GM21723 (cell line): ENCODE measurements at regions not wholly inside any gene's neighbourhood (a gene's known extent, or its start where the extent isn't known, plus 50 kb on each side); places are given as distances from the start of the nearest gene placed in this dataset.
"Not testable (repeated sequence)": the region's sequence is repeated elsewhere in the genome, so short reads cannot be mapped to it uniquely, and the experiment has no call there.

Experiments
- ATAC-seq: cut with Tn5 transposase; IDR thresholded peaks from one replicate; pipeline ENCODE4 v1.9.1; 2021; ENCODE audit warnings: mild to moderate bottlenecking, moderate library complexity; ENCODE audit not compliant: unreplicated experiment

DNA sequence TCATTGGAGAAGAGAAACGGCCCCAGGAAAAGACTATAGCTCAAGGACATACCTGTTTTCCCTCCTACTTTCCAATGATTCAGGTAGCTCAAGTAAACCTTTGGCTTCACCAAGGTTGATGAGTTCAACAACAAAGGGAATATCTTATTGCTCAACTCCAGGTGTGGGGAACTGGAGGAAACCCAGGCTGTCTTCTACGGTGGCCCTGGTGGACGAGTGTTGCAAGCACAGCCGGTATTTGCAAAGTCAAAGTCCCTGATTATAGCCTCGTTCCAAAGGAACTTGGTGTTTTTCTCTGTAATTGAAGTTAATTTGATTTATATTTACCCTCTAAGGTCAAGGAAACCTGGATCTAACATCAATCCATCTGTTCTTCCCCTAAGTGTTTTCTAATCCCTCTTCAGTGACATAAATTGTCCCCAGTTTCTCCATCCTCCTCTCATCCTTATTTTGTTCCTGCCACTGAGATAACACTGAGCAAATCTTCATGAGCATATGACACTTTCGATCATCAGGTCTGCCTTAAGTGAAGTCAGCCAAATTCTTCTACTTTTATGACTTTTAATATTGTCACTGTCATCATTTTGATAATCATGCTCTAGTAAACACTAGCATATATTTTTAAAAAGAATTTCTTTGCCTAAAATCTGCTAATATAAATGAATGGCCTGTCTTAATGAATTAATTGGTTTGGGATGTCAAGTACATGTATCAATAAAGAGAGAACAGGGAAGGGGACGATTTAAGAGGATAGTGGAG lies 174.6 kb upstream of the TBX3 start:
- ATAC-seq = no peak

DNA sequence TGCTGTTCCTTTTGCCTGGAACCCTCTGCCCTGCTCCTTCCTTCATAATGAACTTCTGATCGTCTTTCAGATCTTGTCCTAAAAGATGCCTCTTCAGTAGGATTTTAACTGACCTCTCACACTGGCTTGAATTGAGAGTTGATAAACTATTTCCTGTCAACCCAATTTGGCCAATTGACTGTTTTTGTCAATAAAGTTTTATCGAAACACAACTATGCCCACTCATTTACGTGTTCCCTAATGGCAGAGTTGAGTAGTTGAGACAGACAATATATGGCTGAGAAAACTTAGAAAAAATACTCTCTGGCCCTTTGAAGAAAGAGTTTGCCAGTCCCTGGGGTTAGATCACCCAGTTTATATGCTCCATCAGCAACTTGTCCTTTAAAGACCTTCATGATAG lies 171.7 kb upstream of the TBX3 start:
- ATAC-seq = no peak

DNA sequence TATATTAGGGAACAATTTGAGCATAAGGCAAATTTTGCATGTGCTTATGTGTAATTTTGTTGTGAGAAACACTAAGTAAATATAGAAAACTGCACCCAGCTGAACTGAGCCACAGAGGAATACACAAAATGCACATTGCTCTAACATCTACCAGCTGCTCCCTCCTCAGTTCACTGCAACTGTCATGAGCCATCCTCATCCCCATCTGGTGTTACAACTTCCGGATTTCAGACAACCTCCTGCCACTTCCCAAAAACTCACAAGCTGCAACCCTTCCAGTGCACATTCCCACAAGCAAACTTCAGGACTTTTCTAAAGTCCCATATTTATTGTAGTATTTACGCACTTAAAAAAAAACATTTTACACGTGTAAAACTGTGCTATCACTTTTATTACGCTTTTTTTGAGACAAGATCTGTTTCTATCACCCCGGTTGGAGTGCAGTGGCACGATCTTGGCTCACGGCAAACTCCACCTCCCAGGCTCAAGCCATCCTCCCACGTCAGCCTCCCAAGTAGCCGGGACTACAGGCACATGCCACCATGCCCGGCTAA lies 169.1 kb upstream of the TBX3 start:
- no peak for ATAC-seq

DNA sequence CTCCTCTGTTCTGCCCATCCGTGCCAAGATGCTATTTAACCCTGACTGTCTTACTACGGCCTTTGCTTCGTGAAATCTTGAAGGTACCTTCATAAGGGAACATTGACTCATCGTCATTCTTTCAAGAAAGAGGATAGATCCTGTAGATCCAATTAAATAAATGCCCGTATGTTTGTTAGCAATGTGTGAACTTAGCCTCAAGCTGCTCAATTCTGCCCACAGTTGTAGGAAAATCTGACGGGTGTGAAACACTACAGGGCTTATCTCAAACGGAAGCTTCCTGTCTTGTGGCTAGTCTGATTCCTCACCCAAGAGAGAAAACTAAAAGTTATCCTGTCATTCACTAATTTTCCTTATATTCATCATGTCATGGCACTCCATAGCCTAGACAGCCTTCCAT lies 168.0 kb upstream of the TBX3 start:
- ATAC-seq = no peak

DNA sequence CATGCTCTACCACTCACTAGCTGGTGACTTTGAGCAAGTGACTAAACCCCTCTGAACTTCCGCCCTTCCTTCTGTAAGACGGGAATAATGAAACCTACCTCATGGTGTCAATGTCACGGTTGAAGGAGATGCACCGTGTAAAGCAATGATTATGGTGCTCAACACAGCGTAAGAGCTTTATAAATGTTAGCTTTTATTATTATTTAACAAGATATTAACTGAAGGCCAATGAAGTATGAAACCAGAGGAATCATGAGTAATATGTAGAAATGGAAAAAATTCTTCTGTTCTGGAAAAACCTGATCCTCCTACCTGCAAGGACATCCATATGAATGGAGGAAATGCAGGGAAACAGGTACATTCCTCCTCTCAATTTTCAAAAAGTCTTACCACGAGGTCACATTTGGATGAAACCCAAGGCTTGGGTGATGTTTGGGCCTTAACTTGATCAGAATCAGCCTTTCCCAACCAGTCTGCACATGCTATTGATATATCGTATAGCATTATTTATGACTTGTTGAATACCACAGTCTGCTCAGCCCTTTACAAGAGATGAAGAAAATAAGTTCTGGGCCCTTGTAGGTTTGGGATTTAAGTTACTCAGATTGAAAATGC lies 166.8 kb upstream of the TBX3 start:
- no peak for ATAC-seq

DNA sequence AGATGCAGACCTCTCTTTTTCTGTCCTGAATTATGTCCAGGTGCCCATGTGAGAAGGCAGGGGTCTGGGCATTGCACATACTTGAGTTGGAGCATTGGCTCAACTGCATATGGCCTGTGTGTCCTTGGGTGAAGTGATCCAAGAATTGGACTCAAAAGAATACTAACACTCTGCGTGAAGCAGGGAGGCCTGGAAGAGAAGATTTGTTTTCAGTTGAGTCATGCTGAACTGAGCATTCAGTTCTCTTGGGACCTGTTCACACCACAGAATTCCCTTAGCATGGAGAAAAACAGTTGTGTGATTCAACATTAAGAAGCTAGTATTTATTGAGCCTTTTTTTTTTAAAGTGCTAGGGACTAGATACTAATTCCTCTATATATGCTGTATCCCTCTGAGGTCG lies 164.7 kb upstream of the TBX3 start:
- ATAC-seq = no peak

DNA sequence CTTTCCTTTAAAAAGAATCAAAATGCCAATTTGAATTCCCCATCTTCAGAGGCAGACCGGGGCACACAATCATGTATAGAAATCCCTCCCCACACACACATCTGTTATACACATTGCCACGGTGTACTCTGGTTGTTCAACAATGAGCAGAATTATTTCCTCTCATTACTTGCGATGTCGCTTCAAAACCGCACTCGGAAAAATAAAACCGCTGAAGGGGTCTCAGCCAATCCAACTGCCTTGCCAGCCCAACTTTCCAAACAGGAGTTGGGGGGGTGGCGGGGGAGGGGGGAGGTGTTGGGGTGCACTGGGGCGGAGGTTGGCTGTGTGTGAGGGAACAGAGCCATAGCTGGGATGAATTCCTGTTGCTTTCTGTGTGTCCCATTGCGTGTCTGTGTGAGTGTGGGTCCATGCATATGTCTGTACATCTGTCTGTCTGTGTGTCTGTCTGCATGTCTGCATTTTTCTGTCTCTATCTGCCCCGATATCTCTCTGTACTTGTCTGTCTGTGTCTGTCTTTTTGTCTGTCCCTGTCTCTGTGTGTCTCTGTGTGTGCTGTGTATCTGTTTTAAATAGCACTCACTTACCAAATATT lies 163.6 kb upstream of the TBX3 start:
- no peak for ATAC-seq

DNA sequence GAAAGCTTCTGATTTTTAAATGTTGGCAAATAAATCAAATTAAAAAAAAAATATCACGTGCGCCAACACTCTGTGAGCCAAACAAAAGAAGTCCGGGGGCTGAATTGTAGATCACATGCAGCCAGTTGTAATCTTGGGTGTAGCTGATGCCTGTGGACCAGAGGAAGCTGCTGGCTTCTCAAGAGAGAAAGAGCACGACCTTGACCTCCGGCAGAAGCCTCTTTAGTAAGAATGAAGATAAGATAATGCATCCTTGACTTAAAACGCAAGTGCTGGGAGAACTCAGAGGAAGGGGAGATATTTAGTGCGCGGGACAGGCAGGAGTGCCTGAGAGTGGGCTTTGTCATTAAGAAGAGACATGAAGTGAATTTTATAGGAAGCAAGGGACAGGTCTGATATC lies 162.8 kb upstream of the TBX3 start:
- ATAC-seq = no peak

DNA sequence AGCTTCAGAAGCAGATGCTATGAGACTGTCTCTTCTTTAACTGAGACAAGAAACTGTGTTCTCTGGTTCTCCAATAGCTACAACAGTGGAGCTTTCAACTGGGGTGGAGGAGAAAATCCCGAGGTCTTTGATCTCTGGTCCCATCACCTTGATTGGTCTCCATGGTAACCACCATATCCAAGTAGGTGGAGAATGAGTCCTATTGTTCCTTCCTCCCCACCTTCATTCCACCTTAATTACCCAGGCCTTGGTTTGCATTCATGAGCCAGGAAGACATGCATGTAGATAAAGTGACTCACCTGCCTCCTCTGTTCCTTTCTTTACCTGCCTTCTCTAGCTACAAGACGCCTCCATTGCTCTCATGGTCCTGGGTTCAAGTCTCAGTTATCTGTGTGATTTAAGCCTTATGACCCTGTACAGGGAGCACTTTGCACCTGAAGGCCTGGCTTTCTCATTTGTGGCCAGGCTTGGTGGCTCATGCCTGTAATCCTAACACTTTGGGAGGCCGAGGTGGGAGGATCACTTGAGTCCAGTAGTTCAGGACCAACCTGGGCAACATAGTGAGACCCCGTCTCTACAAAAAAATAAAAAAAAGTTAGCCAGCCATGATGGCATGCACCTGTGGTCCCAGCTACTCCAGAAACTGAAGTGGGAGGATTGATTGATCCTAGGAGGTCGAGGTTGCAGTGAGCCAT lies 157.7 kb upstream of the TBX3 start:
- ATAC-seq = no peak

DNA sequence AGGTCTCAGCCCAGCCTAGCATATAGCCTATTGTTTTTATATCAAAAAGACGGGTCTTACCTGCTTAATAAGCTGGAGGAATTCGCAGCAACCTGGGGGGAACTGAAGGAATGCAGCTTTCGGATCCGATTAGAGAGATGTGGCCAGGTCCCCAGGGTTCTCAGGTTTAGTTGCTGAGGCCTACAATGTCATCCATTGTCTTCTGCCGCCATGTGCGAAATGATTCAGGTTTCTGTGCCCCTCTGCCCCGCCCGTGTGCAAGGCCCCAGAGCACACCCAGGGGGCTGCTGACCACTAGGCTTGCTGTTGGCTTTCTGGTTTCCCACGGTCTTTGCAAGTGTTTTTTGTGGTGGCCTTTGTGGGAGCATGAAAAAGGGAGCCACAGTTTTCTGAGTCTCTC lies 154.5 kb upstream of the TBX3 start:
- ATAC-seq = no peak

DNA sequence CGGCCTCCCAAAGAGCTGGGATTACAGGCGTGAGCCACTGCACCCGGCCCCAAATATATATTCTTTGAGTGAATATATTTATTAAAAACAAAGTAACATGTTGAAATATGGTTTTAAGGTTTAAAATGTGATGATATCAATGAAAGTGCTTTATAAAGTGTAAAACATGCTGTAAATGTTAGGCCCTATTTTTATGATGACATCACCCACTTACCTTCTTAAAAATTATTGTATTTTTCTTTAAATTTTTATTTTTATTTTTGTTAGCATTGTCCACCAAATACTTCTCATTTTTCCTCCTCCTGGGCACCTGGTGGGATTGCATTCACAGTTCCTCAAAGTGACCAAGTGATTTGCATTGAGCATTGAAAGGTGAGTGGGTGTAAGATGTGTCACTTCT lies 152.6 kb upstream of the TBX3 start:
- ATAC-seq = no peak

DNA sequence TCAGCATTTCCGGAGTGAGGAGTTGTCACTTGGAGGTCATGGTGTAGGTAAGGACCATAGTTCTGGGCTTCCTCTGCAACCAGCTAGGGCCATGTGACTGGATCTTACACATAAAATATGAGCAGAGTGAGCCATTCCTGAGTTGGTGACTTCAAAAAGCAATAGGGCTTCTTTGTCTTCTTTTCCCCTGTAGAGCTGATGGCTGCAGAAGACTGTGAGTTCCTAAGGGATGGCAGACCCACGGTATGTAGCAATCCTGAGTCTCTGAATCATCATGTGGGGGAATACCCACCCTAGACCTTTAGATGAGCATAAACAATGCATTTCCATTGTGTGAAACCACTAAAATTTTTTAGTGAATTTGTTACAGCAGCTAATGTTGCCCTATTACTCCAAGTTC lies 151.1 kb upstream of the TBX3 start:
- ATAC-seq = no peak

DNA sequence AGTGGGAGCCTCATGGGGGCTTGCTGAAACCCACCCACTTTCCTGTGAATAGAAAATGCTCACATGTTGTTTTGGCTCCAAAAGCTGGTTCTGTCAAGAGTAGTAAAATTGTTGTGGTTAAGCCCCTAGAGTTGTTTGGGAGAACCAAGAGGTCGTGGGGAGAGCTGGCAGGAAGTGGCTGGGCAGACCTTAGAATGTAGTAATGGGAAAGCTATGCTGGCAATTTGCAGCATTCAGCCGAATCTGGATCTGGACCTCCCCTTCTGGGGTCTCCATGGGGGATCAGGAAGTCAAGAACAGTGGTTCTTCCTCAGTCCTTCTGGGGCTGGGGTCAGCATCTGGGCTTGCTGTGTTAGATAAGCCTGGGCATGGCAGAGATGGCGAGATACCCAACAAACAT lies 150.6 kb upstream of the TBX3 start:
- no peak for ATAC-seq

DNA sequence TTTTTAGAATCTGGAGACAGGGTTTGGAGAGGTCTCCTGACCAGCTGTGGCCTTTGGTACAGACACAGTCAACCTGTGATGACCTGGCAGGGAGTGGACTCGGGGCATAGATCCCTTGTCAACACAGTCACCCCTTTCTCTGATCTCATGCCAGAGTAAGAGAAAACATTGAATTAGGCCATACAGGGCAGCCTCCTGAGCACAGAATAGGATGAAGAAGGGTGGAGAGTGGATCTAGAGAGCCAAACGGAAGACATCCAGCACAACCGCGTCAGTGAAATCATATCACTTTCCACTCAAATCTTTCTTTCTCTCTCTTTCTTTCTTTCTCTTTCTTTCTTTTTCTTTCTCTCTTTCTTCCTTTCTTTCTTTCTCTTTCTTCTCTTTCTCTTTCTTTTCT lies 145.9 kb upstream of the TBX3 start:
- ATAC-seq = no peak

DNA sequence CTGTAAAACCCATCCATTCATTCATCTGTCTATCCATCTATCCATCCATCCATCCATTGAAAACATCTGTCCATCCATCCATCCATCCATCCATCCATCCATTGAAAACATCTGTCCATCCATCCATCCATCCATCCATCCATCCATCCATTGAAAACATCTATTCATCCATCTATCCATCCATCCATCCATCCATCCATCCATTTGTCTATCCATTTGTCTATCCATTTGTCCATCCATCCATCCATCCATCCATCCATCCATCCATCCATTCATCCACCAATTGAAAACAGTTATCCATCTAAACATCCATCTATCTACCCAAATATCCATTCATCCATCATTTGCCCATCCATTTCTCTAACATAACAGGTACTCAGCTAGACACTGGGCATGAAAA lies 145.3 kb upstream of the TBX3 start:
- not testable (repeated sequence) for ATAC-seq

DNA sequence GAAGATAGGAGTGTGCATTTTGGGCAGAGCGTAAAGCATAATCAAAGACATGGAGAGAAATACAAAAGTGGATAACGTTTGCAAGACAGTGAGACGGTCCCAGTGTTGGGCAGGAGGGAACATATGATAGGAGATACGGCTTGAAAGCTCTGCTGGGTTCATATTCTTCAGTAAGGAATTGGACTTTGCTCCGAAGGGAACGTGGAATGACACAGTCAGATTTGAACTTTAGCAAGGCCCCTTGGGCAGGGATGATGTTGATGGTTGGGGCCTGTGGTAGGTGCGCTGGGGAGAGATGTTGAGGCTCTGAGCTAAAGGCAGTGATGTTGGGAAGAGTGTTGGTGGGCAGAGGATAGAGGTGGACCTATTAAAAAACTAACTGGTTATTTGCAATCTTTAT lies 143.5 kb upstream of the TBX3 start:
- no peak for ATAC-seq

DNA sequence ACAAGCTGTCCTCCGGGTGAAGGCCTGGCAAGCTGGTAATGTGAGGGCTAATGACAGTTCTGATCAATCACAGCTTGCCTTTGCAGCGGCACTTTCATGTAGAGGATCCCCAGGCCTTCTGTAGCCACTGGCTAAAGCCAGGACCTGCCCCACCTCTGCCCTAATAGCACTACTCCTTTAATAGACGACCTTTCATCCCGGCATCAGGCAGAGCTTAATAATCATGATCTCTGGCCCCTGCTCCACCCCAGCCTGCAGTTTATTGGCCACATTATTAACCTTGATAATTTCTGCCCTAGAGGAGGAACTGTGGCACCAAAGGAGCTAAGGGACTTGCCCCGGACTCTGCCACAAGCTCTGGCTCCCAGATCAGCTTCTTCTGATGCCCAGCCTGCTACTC lies 142.3 kb upstream of the TBX3 start:
- ATAC-seq = no peak

DNA sequence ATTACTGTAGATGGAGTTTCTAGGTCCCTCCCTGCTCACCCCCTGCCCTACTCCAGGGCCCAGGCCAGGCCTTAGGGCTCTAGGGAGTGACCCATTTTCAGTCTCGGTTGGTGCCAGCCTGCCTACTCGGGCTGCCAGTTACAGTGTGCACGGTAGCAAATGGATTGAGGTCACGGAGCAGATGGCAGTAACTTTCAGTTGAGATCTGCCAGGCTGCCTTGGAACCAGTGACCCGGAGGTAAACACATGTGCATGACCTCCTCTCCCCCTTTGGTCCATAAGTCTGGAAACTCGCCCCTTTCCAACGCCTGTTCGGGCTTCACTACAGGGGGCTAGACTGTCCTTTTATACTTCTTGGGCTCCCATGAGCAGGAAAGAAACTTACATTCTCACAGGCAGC lies 139.7 kb upstream of the TBX3 start:
- no peak for ATAC-seq

DNA sequence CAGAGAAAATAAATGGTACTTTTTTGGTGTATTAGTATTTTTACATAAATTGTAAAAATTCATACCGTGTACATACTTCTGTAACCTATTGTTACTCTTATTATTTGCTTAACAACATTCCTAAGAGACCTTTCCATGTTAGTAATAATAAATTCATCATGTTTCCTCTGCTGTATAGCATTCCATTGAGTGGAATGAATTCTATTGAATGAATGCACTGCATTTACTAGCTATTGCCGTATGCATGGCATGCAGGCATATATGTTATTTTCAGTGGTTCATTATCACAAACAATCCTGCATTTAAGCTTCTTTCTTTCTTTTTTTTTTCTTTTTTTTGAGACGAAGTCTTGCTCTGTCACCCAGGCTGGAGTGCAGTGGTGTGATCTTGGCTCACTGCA lies 137.6 kb upstream of the TBX3 start:
- ATAC-seq = no peak

DNA sequence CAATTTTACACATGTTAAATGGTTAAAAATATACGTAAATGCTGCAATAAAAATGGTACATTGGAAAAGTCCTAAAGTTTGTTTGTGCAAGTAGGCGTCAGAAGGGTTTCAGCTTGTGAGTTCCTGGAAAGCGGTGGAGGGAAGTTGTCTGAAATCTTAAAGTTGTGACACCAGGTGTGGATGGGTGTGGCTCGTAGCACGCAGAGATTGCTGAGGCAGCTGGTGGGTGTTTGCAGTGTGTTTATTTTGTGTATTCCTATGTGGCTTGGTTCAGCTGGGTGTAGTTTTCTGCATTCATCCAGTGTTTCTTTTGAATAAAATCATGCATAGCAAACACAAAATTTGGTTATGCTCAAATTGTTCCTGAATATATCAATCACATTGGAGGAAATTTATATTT lies 136.8 kb upstream of the TBX3 start:
- ATAC-seq = no peak

DNA sequence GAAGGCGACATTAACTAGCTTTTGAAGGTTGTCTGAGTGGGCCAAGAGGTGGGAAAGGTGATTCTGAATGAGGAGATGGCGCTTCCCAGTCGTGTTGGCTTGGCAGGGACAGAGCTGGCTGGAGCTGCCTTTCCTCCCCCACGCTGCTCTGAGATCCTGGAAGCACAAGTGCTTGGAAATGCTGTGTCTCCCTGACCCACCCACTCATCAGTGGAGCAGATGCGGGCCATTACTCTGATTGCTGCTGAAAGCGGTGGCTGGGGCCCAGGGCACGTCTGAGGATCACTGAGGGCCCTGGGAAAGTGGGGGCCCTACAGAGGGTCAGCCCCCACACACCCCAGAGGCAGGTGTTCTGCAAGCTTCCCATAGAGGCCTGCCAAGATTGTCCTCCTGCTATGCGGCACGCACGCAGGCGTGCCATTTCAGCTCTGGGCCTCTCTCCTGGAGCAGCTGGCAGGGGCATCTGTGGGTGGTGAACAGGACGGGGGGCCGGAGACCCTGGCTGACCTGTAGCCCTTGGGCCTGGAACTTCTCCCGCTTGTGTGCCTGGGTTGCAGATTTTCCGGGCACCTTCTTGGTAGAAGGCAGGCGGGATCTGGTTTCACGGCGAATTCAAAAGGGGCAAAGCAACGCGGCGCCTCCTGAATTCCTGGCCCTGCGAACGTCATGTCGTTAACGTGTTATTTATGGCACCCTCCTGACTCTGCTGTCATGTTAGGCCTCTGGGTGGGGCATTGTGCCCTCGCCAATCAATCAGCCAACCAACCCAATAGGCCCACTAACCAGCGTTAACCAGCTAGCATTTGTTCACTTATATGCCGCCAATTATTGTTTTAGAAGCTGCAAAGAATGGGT lies 133.8 kb upstream of the TBX3 start:
- ATAC-seq = no peak
